Mesendoderm (in vitro differentiated cells): ENCODE measurements at regions not wholly inside any gene's neighbourhood (a gene's known extent, or its start where the extent isn't known, plus 50 kb on each side); places are given as distances from the start of the nearest gene placed in this dataset.

Experiments used
- DNase-seq: peaks from one replicate; pipeline ENCODE4 v3.0.0; 2013
- H2AK5ac ChIP-seq: 2 replicates; pipeline ENCODE4 v1.6.1; 2013; ENCODE audit warnings: low read length, inconsistent platforms
- H2BK120ac ChIP-seq: 2 replicates; pipeline ENCODE4 v1.6.1; 2013; ENCODE audit warnings: low read depth, mild to moderate bottlenecking, low read length, moderate library complexity, mixed read lengths
- H2BK15ac ChIP-seq: replicated peaks from 2 replicates; pipeline ENCODE4 v1.6.1; 2013; ENCODE audit warnings: low read depth, mild to moderate bottlenecking, moderate library complexity
- H2BK5ac ChIP-seq: 2 replicates; pipeline ENCODE4 v1.6.1; 2013; ENCODE audit warnings: low read length, inconsistent platforms
- H3K18ac ChIP-seq: 2 replicates; pipeline ENCODE4 v1.6.1; 2013; ENCODE audit warnings: mild to moderate bottlenecking, low read length, mixed read lengths
- H3K23ac ChIP-seq: one replicate; pipeline ENCODE4 v1.6.1; 2013; ENCODE audit warnings: low read length
- H3K27ac ChIP-seq: 2 replicates; pipeline ENCODE4 v1.5.1; 2013; ENCODE audit warnings: low read depth, mild to moderate bottlenecking, inconsistent platforms, low read length, moderate library complexity
- H3K27me3 ChIP-seq: 2 replicates; pipeline ENCODE4 v1.6.1; 2013; ENCODE audit warnings: low read length, control low read depth, mild to moderate bottlenecking, inconsistent platforms; ENCODE audit not compliant: insufficient read depth, poor library complexity
- H3K36me3 ChIP-seq: 2 replicates; pipeline ENCODE4 v1.6.1; 2013; ENCODE audit warnings: low read length, inconsistent platforms; ENCODE audit not compliant: control insufficient read depth, insufficient read depth
- H3K4ac ChIP-seq: one replicate; pipeline ENCODE4 v1.6.1; 2013; ENCODE audit warnings: low read depth, mild to moderate bottlenecking, low read length, moderate library complexity
- H3K4me1 ChIP-seq: 2 replicates; pipeline ENCODE4 v1.6.1; 2013; ENCODE audit warnings: low read depth, low read length, inconsistent platforms; ENCODE audit not compliant: control insufficient read depth
- H3K4me2 ChIP-seq: 2 replicates; pipeline ENCODE4 v1.6.1; 2013; ENCODE audit warnings: low read length
- H3K4me3 ChIP-seq: 2 replicates; pipeline ENCODE4 v1.5.1; 2013; ENCODE audit warnings: mild to moderate bottlenecking, low read length
- H3K56ac ChIP-seq: one replicate; pipeline ENCODE4 v1.6.1; 2013; ENCODE audit warnings: low read length
- H3K79me1 ChIP-seq: 2 replicates; pipeline ENCODE4 v1.6.1; 2013; ENCODE audit warnings: low read length, inconsistent platforms
- H3K79me2 ChIP-seq: 2 replicates; pipeline ENCODE4 v1.6.1; 2013; ENCODE audit warnings: mild to moderate bottlenecking, low read length; ENCODE audit not compliant: control insufficient read depth, insufficient read depth
- H3K9ac ChIP-seq: 2 replicates; pipeline ENCODE4 v1.6.1; 2013; ENCODE audit warnings: low read length, inconsistent platforms
- H4K5ac ChIP-seq: one replicate; pipeline ENCODE4 v1.6.1; 2013; ENCODE audit warnings: low read length
- H4K8ac ChIP-seq: one replicate; pipeline ENCODE4 v1.6.1; 2013; ENCODE audit warnings: low read depth, mild to moderate bottlenecking, control low read depth, low read length, moderate library complexity
- WGBS: extraction: QIAGEN DNeasy Blood & Tissue Kit; methylation state at CpG from one replicate; pipeline ENCODE4 v1.1.7; 2013; ENCODE audit warnings: low lambda C conversion rate, missing lambda C conversion rate; ENCODE audit not compliant: insufficient coverage; ENCODE audit errors: extremely low coverage; 5-methylcytosine and 5-hydroxymethylcytosine counted together

DNA sequence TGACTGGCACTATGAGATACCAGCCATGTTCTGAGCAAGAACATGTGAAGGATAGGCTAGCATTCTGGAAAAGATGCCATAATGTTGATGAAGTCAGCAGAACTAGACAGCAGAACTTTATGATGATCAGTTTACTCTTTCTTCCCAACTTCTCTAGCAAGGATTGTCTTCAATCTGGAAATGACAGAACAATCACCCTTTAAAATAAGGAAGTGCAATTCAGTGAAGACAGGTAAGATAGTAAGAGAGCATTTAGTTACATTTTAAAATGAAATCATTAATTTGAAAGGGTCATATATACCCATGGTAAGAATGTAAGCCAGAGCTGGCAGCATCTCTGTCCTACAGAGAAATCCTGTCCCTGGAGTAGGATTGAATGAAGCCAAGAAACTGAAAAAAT is 66.0 kb upstream of the C12orf71 start:
- Histone ChIP-seq H3K9ac (no peak overlapping the region), H3K79me2 (no peaks in the 10 kb centered on the region), H3K27ac (no peak overlapping the region), H3K27me3 (no peaks in the 10 kb centered on the region), H2BK120ac (no peak overlapping the region), H3K4ac (no peak overlapping the region), H2BK15ac (no peak overlapping the region), H3K23ac (no peak overlapping the region), H3K36me3 (no peaks in the 10 kb centered on the region), H3K79me1 (no peaks in the 10 kb centered on the region), H4K8ac (no peak overlapping the region), H3K4me1 (no peaks in the 10 kb centered on the region), H3K4me2 (no peak overlapping the region), H3K56ac (no peak overlapping the region), H2AK5ac (no peak overlapping the region), H3K18ac (no peak overlapping the region), H2BK5ac (no peak overlapping the region), H3K4me3 (no peak overlapping the region), H4K5ac (no peak overlapping the region)
- DNase-seq: no peak

DNA sequence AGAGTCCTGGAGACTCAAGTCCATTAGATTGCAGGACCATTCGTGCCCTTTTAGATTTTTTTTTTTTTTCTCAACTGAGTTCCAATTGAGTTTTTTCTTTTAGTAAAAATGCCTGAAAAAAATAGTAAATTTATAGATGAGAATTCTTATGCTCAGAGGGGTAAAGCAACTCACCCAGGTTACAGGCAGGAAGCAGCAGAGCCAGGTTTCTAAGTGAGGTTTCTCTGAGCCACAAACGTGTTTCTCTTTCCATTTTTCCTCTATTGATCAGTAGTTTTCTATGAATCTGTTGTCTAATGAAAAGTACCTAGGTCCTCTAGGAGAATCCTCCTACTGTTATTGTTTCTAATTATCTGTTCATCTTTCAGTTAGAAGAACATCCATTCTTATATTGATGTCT is 66.4 kb upstream of the C12orf71 start:
- Histone ChIP-seq H2AK5ac (no peak overlapping the region), H3K36me3 (no peaks in the 10 kb centered on the region), H3K56ac (no peak overlapping the region), H3K27me3 (no peaks in the 10 kb centered on the region), H3K79me1 (no peaks in the 10 kb centered on the region), H3K79me2 (no peaks in the 10 kb centered on the region), H3K23ac (no peak overlapping the region), H2BK5ac (no peak overlapping the region), H4K8ac (no peak overlapping the region), H2BK120ac (no peak overlapping the region), H3K18ac (no peak overlapping the region), H3K4me2 (no peak overlapping the region), H3K4ac (no peak overlapping the region), H4K5ac (no peak overlapping the region), H2BK15ac (no peak overlapping the region), H3K27ac (no peak overlapping the region), H3K4me3 (no peak overlapping the region), H3K9ac (no peak overlapping the region), H3K4me1 (no peaks in the 10 kb centered on the region)
- no CpG with 5 or more reads among the region's 2 CpGs for WGBS
- DNase-seq: no peak

DNA sequence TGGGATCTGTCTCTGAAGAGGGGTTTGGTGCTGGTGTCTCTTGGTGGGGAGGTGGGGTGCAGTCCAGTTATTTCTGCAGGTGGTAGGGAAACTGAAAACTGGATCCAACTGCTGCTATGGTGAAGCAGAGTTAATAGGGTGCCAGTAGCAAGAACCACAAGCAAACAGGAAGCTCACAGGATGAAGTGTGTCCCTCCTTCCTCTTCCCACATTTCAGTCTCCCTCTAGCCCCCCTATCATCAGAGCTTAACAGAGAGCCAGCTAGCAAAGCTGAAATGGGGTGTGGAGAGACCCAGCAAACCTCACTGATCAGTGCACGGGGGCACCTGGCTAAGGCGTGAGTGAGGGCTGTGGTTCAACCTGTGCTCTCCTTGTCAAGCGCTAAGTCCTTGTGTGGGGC is 69.1 kb upstream of the C12orf71 start:
- Histone ChIP-seq H3K79me1 (no peaks in the 10 kb centered on the region), H3K27ac (no peak overlapping the region), H3K18ac (no peak overlapping the region), H3K4me1 (no peaks in the 10 kb centered on the region), H3K4me3 (no peak overlapping the region), H3K36me3 (no peaks in the 10 kb centered on the region), H3K79me2 (no peaks in the 10 kb centered on the region), H2BK15ac (no peak overlapping the region), H3K4ac (no peak overlapping the region), H4K8ac (no peak overlapping the region), H2AK5ac (no peak overlapping the region), H3K9ac (no peak overlapping the region), H2BK120ac (no peak overlapping the region), H3K23ac (no peak overlapping the region), H2BK5ac (no peak overlapping the region), H3K27me3 (no peaks in the 10 kb centered on the region), H3K56ac (no peak overlapping the region), H4K5ac (no peak overlapping the region), H3K4me2 (no peak overlapping the region)
- WGBS: no CpG with 5 or more reads among the region's 3 CpGs
- DNase-seq: no peak

DNA sequence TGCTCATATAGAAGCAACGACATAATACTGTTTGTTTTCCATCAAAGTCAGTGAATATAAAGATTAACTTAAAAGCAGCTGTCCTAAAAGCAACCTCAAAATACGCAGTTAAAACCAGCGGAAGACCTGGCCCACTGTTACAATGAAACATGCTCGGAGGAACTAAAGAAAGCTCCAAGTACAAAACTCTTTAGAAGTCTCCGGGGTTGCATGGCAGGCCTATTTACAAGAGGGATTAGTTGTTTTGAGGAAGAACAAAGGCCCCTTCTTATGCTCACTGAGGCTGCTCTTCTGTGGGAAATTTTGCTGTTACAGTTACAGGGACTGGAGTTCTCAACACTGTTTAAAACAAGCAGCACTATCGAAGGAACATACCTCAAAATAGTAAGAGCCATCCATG is 75.9 kb upstream of the C12orf71 start:
- no CpG with 5 or more reads among the region's 6 CpGs for WGBS
- Histone ChIP-seq H3K4me2 (no peak overlapping the region), H3K36me3 (no peaks in the 10 kb centered on the region), H3K27me3 (no peaks in the 10 kb centered on the region), H3K27ac (no peak overlapping the region), H3K79me2 (no peaks in the 10 kb centered on the region), H3K4me3 (no peak overlapping the region), H2BK5ac (no peak overlapping the region), H3K4ac (no peak overlapping the region), H3K79me1 (no peaks in the 10 kb centered on the region), H3K18ac (no peak overlapping the region), H3K56ac (no peak overlapping the region), H4K8ac (no peak overlapping the region), H3K23ac (no peak overlapping the region), H4K5ac (no peak overlapping the region), H2BK120ac (no peak overlapping the region), H2BK15ac (no peak overlapping the region), H3K4me1 (no peaks in the 10 kb centered on the region), H2AK5ac (no peak overlapping the region), H3K9ac (no peak overlapping the region)
- DNase-seq: no peak

DNA sequence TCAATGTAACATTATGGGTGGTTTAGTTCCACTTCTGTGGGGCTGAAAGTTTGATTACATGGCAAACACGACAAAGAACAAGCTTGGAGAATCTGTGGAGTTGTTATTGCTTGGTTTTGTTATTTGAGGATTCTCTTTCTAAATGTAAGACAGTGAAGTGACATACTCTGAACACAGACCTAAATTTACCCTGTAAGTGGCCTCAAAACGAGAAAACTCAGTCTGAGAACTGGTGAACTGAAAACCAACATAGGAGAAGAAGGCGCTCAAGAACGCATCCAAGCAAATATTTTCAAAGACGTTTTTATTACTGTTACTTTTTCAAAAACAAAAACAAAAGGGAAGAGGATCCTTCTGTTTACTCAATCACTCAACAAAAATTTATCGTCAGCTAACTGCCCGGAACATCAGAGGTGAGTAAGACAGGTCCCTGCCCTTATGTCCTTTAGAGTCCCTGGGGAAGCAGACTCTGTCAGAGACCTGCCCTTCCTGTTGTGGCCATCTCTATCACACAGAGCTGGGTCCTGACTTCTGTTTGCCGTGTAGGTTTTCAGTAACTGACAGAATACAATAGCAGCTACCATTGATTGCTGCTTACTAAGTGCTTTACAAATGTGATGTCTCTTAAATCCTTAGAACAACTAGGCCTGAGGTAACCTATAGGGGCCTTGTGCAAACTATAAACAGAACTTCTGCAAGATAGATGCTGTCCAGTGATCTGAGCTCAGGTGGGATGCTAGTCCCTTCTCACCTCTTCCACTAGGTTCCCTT is 79.3 kb upstream of the C12orf71 start:
- H3K18ac ChIP-seq: no peak overlapping the region
- H3K4ac ChIP-seq: no peak overlapping the region
- no CpG with 5 or more reads among the region's 8 CpGs for WGBS
- no peak overlapping the region for H3K4me3 ChIP-seq
- H3K23ac ChIP-seq: no peak overlapping the region
- no peaks in the 10 kb centered on the region for H3K79me2 ChIP-seq
- no peak overlapping the region for H3K56ac ChIP-seq
- H2BK15ac ChIP-seq: no peak overlapping the region
- no peak overlapping the region for H2BK5ac ChIP-seq
- H3K4me1 ChIP-seq: no peaks in the 10 kb centered on the region
- H3K4me2 ChIP-seq: no peak overlapping the region
- no peaks in the 10 kb centered on the region for H3K36me3 ChIP-seq
- H3K79me1 ChIP-seq: no peaks in the 10 kb centered on the region
- H3K9ac ChIP-seq: no peak overlapping the region
- no peak overlapping the region for H2BK120ac ChIP-seq
- H3K27ac ChIP-seq: no peak overlapping the region
- DNase-seq: no peak
- H2AK5ac ChIP-seq: no peak overlapping the region
- no peak overlapping the region for H4K5ac ChIP-seq
- no peaks in the 10 kb centered on the region for H3K27me3 ChIP-seq
- H4K8ac ChIP-seq: no peak overlapping the region

DNA sequence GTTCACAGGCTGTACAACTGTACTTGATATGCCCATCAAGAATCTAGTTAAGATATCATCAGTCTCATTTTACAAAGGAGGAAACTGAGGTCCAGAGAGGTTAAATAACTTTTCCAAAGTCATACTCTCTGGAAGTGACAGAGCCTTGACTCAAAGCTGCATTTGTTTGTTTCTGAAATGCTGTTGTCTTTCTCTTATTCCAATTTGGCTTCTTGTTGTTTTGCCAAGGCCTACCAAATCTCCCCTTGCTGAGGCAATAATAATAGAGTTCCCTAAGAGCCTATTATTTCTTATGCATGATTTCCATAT is 79.8 kb upstream of the C12orf71 start:
- Histone ChIP-seq H3K23ac (no peak overlapping the region), H3K27me3 (no peaks in the 10 kb centered on the region), H3K18ac (no peak overlapping the region), H3K79me1 (no peaks in the 10 kb centered on the region), H3K4ac (no peak overlapping the region), H4K5ac (no peak overlapping the region), H3K4me1 (no peaks in the 10 kb centered on the region), H2BK15ac (no peak overlapping the region), H3K36me3 (no peaks in the 10 kb centered on the region), H4K8ac (no peak overlapping the region), H3K9ac (no peak overlapping the region), H3K4me3 (no peak overlapping the region), H2AK5ac (no peak overlapping the region), H3K56ac (no peak overlapping the region), H3K27ac (no peak overlapping the region), H2BK120ac (no peak overlapping the region), H3K4me2 (no peak overlapping the region), H2BK5ac (no peak overlapping the region), H3K79me2 (no peaks in the 10 kb centered on the region)
- DNase-seq: no peak
